COR-L47 (cell line): ENCODE measurements at regions not wholly inside any gene's neighbourhood (a gene's known extent, or its start where the extent isn't known, plus 50 kb on each side); places are given as distances from the start of the nearest gene placed in this dataset.
A peak's percentile ranks its signal among the peaks of the same experiment; 100 is the strongest.

Experiments
- DNase-seq: peaks from one replicate; lab custom pipeline; 2025; lab: John Stamatoyannopoulos, UW

DNA sequence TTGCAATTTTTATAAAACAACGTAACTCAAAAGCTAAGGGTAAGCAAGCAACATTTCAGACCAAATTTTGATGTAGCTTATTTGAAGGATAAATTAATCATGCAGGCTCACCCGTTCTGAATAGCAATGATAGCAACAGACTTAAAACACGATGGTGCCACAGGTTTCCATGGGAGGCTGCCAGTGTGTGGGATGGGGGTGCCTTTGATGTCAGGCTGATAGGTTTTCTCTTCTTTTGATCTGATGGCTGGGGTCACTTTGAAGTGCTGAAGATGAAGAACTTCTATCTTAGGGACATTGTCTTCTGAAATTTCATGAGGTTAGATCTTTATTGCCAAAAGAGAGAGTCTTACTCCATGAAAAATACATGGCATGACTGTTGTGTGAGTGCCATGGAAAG is 206.8 kb downstream of the LPIN1 start:
- no peak for DNase-seq

DNA sequence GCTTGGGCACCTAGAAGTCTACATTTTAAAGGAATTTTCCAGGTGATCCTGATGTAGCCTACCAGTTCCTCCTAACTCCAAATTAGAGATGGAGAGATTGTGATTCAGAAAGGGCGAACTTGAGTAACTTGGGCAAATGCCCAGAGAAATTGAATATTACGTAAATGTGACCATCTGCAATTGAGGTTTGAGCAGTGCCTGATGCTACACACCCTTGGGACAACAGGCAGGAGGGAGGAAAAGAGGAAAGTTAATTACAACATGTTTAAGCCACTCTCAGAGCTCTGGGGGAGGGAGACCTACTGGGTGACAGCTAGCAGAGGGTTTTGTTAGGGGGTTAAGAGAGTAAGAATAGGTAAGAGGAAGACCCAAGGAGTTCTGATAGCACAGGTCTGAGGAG is 208.9 kb downstream of the LPIN1 start:
- DNase-seq = no peak

GRCh38 chr2:11955884-11956291 is 209.5 kb downstream of the LPIN1 start:
- peak; percentile 25 for DNase-seq

DNA sequence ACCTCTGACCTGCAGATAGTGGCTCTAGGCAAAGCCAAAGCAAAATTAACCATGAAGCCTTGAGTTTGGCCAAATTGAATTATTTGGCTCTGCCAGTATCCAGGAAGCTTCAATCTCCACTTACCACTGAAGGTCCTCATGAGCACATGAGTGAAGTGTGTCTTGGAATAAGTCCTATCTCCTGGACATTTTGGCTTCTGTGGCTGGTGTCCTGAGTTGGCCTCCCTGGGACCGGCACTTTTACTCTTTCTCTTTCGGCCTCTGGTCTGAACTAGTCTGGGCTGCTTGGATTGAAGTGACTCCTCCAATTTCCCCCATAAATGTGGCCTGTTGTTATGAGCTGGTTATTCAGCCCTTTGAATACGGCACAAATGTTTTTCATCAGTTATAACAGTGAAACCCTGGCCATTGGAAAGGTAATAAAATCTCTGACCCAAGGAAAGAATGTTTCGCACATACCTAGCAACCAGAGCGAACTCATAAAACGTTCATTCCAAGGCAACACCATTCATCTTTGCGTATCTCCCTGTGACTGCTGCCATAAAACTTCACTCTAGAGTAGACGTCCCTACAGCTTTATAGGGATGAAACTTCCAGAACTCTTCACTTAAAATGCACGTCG is 216.4 kb downstream of the LPIN1 start:
- DNase-seq = no peak

- DNase-seq = no peak
Observed at GRCh38 chr2:11963966-11964365, 217.5 kb downstream of the LPIN1 start.

GRCh38 chr2:11967946-11968465 is 221.6 kb downstream of the LPIN1 start:
- no peak for DNase-seq

DNA sequence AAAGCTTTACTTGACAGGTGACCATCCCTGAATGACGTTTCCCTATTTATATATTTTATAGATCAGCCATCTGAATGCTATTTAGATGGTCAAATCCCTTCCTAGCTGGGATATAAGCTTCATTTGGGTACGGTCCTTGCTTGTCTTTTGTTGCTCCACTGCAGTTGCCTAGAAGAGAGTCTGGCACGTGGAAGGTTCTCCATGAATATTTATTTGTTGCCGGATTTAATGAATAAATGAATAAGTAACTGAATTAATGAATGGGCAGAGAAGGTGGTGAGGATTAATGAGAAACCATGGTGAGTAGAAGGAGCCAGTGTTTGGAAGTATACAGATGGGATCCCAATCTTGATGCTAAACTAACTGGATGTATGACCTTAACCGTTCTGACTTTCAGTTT is 222.1 kb downstream of the LPIN1 start:
- DNase-seq = no peak

DNA sequence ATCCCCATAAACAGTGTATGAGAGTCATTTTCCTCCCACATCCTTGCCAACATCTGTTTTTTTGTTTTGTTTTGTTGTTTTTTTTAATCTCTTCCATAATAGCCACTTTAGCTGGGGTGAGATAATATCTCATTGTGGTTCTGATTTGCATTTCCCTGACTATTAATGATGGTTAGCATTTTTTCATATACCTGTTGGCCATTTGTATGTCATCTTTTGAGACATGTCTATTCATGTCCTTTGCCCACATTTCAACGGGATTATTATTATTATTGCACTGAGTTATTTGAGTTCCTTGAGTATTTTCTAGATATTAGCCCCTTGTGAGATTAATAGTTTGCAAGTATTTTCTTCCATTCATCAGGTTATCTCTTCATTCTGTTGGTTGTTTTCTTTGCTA is 223.3 kb downstream of the LPIN1 start:
- no peak for DNase-seq

DNA sequence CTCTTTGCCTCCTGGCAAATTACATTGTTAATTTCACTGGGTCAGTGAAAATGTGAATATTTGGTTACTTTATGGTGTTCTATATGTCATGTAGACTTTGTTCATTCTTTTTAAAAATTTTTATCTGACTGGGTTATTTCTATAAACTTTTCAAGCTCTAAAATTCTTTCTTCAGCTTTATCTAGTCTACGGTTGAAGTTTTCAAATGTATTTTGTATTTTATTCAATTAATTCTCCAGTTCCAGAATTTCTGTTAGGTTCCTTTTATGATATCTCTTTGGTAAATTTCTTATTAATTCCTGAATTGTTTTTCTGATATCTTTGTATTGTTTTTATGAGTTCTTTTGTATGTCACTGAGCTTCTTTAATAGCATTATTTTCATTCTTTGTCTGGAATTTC is 228.1 kb downstream of the LPIN1 start:
- DNase-seq = no peak

GRCh38 chr2:11975373-11975772 is 228.9 kb downstream of the LPIN1 start:
- no peak for DNase-seq

GRCh38 chr2:11976073-11976472 is 229.6 kb downstream of the LPIN1 start:
- DNase-seq = no peak

DNA sequence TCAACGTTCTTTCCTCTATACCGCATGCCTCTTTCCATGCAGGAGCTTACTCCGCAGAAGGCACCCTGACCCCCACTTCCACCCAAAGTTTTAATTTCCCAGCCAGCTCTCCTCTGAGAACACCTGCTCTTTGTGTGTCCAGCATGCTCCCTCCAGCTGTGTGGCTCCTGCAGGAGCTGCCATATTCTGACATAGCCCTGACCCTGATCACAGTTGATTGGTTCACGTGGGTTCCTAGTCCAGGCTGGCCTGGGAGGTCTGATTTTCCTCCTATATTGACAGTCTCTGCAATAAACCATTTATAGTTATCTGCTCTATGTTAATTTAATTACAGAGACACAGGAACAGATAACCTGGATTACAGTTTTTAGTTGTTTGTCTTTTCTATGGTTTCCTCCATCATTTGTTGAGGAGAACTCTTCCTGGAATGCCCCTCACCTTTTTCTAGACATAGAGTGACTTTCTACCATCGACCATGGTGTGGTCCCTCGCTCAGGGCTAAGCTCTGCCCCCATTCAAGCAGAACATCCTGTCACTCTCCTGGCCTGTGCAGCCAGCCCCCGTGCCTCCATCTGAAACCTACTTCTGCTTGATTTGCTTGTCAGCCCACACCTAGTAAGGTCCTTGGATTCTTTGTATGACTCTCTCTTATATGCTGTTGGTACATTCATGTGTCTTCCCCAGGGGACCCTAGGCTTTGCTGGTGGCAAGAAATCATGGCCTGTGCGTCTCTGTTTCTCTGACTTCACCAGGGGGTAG is 231.5 kb downstream of the LPIN1 start:
- DNase-seq = no peak

DNA sequence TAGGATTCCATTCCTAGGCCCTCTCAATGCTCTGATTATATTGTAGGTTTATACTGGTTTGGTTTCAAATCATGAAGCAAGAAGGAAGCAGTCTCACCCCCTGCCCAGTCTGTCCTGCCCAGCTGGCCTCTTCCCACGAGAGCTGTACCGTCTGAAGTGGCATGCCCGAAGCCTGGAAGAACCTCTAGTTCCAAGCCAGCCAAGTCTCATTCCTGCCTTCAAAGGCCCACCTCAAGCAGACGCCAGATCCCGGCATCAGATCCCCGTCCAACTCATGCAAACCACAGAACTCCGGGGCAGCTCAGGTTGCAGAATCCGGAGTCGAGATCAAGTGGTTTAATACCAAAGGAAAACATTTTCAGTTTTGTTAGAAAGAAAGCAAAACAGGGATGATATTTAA is 234.4 kb downstream of the LPIN1 start:
- no peak for DNase-seq

DNA sequence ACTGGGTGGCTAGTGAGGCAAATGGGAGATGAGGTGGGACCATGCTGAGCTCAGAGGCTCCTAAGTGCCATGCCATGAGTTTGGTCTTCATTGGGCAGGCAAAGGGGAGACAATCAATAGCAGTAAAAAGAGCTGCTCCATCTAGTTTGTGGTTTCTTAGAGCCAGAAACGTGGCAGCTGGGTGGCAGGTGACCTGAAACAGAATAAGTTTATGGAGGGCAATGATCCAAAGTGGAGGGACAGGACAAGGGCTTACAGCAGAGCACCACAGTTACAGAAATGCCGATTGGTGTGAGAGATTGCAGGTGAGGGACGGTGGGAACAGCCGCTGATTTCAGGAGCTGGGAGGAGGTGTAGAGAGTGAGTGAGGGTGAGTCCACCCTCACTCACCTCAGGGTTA is 237.0 kb downstream of the LPIN1 start:
- no peak for DNase-seq

- DNase-seq = no peak
Observed at GRCh38 chr2:11983870-11984269, 237.4 kb downstream of the LPIN1 start.

GRCh38 chr2:11984316-11985158 is 238.1 kb downstream of the LPIN1 start:
- DNase-seq = no peak

DNA sequence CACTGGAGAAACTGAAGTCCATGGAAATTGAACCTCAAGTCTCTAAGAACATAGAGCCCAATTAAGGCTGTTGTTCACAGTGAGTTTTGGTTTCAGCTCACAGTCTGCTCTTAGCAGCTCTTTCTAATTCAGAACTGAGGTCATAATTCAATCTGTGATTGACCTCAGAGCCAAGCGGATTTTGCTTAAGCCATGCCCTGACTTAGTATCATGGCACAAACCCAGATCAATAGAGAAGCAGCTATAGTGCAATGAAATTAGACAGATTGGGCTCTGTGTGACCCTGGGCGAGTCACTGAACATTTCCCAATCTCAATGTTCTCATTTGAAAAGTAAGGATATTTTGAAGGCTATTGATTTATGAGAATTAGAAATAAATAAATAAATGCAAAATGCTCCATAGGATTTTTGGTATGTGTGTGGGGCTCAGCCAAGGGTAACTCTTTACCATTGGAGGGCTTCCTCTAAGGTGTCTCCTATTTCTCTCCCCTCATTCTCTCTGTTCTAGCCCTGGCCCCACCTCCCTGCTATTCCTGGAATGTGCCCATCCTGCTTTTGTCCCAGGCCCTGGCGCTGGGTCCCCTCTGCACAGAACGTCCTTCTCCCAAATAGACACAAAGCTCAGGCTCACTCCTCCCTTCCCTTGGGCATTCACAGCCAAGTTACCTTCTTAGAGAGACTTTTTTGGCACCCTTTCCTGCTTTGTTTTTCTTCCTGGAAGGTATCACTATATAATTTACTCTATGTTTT is 239.6 kb downstream of the LPIN1 start:
- no peak for DNase-seq

GRCh38 chr2:11987151-11987550 is 240.7 kb downstream of the LPIN1 start:
- no peak for DNase-seq

GRCh38 chr2:11988691-11989353 is 242.4 kb downstream of the LPIN1 start:
- DNase-seq = no peak

- DNase-seq = no peak
Observed at GRCh38 chr2:11989354-11989703, 242.9 kb downstream of the LPIN1 start.

DNA sequence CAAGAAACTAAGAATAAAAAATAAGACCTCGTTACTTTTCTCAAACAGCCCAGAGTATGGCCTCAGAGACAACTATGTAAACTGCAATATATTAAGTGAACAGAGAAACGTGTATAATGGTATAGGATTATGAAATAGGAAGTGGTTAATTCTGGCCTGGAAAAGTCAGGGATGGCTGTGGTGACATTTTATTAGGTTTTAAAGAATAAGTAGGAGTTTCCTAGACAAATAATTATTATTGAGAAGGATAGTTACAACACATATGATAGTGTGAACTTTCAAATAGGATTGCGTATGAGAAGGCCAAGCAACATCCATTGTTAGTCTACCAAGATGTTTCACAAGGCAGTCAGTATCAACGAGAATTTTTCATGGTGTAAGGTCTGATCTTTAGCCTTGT is 244.1 kb downstream of the LPIN1 start:
- DNase-seq = no peak

- DNase-seq = no peak
Observed at GRCh38 chr2:11993749-11994148, 247.3 kb downstream of the LPIN1 start.
